ENCODE measurements at regions not wholly inside any gene's neighbourhood (a gene's known extent, or its start where the extent isn't known, plus 50 kb on each side); places are given as distances from the start of the nearest gene placed in this dataset.

GRCh38 chr12:30501718-30502117 is 194.0 kb downstream of the IPO8 start:
- H3K9me3 ChIP-seq (ENCODE audit: insufficient read depth, low read depth, low read length) = no peaks in the 10 kb centered on the region
- no peak overlapping the region for H3K9ac ChIP-seq (ENCODE audit: low read depth, low read length)

GRCh38 chr12:30500532-30500931 is 195.1 kb downstream of the IPO8 start:
- no peaks in the 10 kb centered on the region for H3K27me3 ChIP-seq (ENCODE audit: insufficient read depth, low read length)

More at GRCh38 chr12:30501718-30502117, 194.0 kb downstream of the IPO8 start:
- no peaks in the 10 kb centered on the region for H3K27me3 ChIP-seq (ENCODE audit: insufficient read depth, low read length)
- no peak overlapping the region for H3K4me3 ChIP-seq (ENCODE audit: low read length)
- no peak overlapping the region for H3K27ac ChIP-seq (ENCODE audit: low read length)
- no peaks in the 10 kb centered on the region for H3K4me1 ChIP-seq (ENCODE audit: insufficient read depth, low read length)
- no peaks in the 10 kb centered on the region for H3K36me3 ChIP-seq (ENCODE audit: insufficient read depth, low read depth, low read length)

GRCh38 chr12:30485230-30485890 is 210.3 kb downstream of the IPO8 start:
- H3K4me3 ChIP-seq (ENCODE audit: low read length) = no peak overlapping the region
- H3K9ac ChIP-seq (ENCODE audit: low read depth, low read length) = no peak overlapping the region
- no peaks in the 10 kb centered on the region for H3K9me3 ChIP-seq (ENCODE audit: insufficient read depth, low read depth, low read length)
- no peaks in the 10 kb centered on the region for H3K36me3 ChIP-seq (ENCODE audit: insufficient read depth, low read depth, low read length)
- H3K27ac ChIP-seq (ENCODE audit: low read length) = no peak overlapping the region
- H3K4me1 ChIP-seq (ENCODE audit: insufficient read depth, low read length) = no peaks in the 10 kb centered on the region
- H3K27me3 ChIP-seq (ENCODE audit: insufficient read depth, low read length) = no peaks in the 10 kb centered on the region

More at GRCh38 chr12:30500532-30500931, 195.1 kb downstream of the IPO8 start:
- Histone ChIP-seq H3K36me3 (ENCODE audit: insufficient read depth, low read depth, low read length) (no peaks in the 10 kb centered on the region), H3K9me3 (ENCODE audit: insufficient read depth, low read depth, low read length) (no peaks in the 10 kb centered on the region), H3K27ac (ENCODE audit: low read length) (no peak overlapping the region), H3K4me3 (ENCODE audit: low read length) (no peak overlapping the region), H3K9ac (ENCODE audit: low read depth, low read length) (no peak overlapping the region), H3K4me1 (ENCODE audit: insufficient read depth, low read length) (no peaks in the 10 kb centered on the region)

GRCh38 chr12:30484658-30485057 is 211.0 kb downstream of the IPO8 start:
- Histone ChIP-seq H3K27me3 (ENCODE audit: insufficient read depth, low read length) (no peaks in the 10 kb centered on the region), H3K36me3 (ENCODE audit: insufficient read depth, low read depth, low read length) (no peaks in the 10 kb centered on the region), H3K9ac (ENCODE audit: low read depth, low read length) (no peak overlapping the region), H3K27ac (ENCODE audit: low read length) (no peak overlapping the region), H3K4me1 (ENCODE audit: insufficient read depth, low read length) (no peaks in the 10 kb centered on the region), H3K9me3 (ENCODE audit: insufficient read depth, low read depth, low read length) (no peaks in the 10 kb centered on the region), H3K4me3 (ENCODE audit: low read length) (no peak overlapping the region)

- H3K4me1 ChIP-seq (ENCODE audit: insufficient read depth, low read length) = no peaks in the 10 kb centered on the region
- H3K27ac ChIP-seq (ENCODE audit: low read length) = no peak overlapping the region
- H3K9me3 ChIP-seq (ENCODE audit: insufficient read depth, low read depth, low read length) = no peaks in the 10 kb centered on the region
- H3K9ac ChIP-seq (ENCODE audit: low read depth, low read length) = no peak overlapping the region
- no peaks in the 10 kb centered on the region for H3K27me3 ChIP-seq (ENCODE audit: insufficient read depth, low read length)
- no peaks in the 10 kb centered on the region for H3K36me3 ChIP-seq (ENCODE audit: insufficient read depth, low read depth, low read length)
- no peak overlapping the region for H3K4me3 ChIP-seq (ENCODE audit: low read length)
Observed at GRCh38 chr12:30482650-30483049, 213.0 kb downstream of the IPO8 start.

GRCh38 chr12:30473274-30473673 is 222.4 kb downstream of the IPO8 start:
- no peaks in the 10 kb centered on the region for H3K27me3 ChIP-seq (ENCODE audit: insufficient read depth, low read length)
- H3K27ac ChIP-seq (ENCODE audit: low read length) = no peak overlapping the region
- no peaks in the 10 kb centered on the region for H3K4me1 ChIP-seq (ENCODE audit: insufficient read depth, low read length)
- no peak overlapping the region for H3K4me3 ChIP-seq (ENCODE audit: low read length)
- H3K9ac ChIP-seq (ENCODE audit: low read depth, low read length) = no peak overlapping the region
- peaks cover 8% of the 10 kb centered on the region; the same call in 1 of the 2 replicates for H3K9me3 ChIP-seq (ENCODE audit: insufficient read depth, low read depth, low read length)
- no peaks in the 10 kb centered on the region for H3K36me3 ChIP-seq (ENCODE audit: insufficient read depth, low read depth, low read length)

- H3K36me3 ChIP-seq (ENCODE audit: insufficient read depth, low read depth, low read length) = no peaks in the 10 kb centered on the region
- no peak overlapping the region for H3K9ac ChIP-seq (ENCODE audit: low read depth, low read length)
- H3K4me3 ChIP-seq (ENCODE audit: low read length) = no peak overlapping the region
- H3K27me3 ChIP-seq (ENCODE audit: insufficient read depth, low read length) = no peaks in the 10 kb centered on the region
- peaks cover 8% of the 10 kb centered on the region; the same call in 1 of the 2 replicates for H3K9me3 ChIP-seq (ENCODE audit: insufficient read depth, low read depth, low read length)
- no peak overlapping the region for H3K27ac ChIP-seq (ENCODE audit: low read length)
- H3K4me1 ChIP-seq (ENCODE audit: insufficient read depth, low read length) = no peaks in the 10 kb centered on the region
Observed at GRCh38 chr12:30466093-30466585, 229.5 kb downstream of the IPO8 start.

- no peak overlapping the region for H3K4me3 ChIP-seq (ENCODE audit: low read length)
- H3K36me3 ChIP-seq (ENCODE audit: insufficient read depth, low read depth, low read length) = no peaks in the 10 kb centered on the region
- H3K9me3 ChIP-seq (ENCODE audit: insufficient read depth, low read depth, low read length) = no peaks in the 10 kb centered on the region
- H3K27me3 ChIP-seq (ENCODE audit: insufficient read depth, low read length) = no peaks in the 10 kb centered on the region
- no peak overlapping the region for H3K27ac ChIP-seq (ENCODE audit: low read length)
- no peak overlapping the region for H3K9ac ChIP-seq (ENCODE audit: low read depth, low read length)
- no peaks in the 10 kb centered on the region for H3K4me1 ChIP-seq (ENCODE audit: insufficient read depth, low read length)
Observed at GRCh38 chr12:30463636-30464035, 232.0 kb downstream of the IPO8 start.

- no peak overlapping the region for H3K27ac ChIP-seq (ENCODE audit: low read length)
- no peaks in the 10 kb centered on the region for H3K36me3 ChIP-seq (ENCODE audit: insufficient read depth, low read depth, low read length)
- H3K4me1 ChIP-seq (ENCODE audit: insufficient read depth, low read length) = no peaks in the 10 kb centered on the region
- no peaks in the 10 kb centered on the region for H3K27me3 ChIP-seq (ENCODE audit: insufficient read depth, low read length)
- no peak overlapping the region for H3K4me3 ChIP-seq (ENCODE audit: low read length)
- H3K9me3 ChIP-seq (ENCODE audit: insufficient read depth, low read depth, low read length) = no peaks in the 10 kb centered on the region
- no peak overlapping the region for H3K9ac ChIP-seq (ENCODE audit: low read depth, low read length)
Observed at GRCh38 chr12:30462249-30462648, 233.4 kb downstream of the IPO8 start.

- Histone ChIP-seq H3K36me3 (ENCODE audit: insufficient read depth, low read depth, low read length) (no peaks in the 10 kb centered on the region), H3K9me3 (ENCODE audit: insufficient read depth, low read depth, low read length) (no peaks in the 10 kb centered on the region), H3K9ac (ENCODE audit: low read depth, low read length) (no peak overlapping the region), H3K27ac (ENCODE audit: low read length) (no peak overlapping the region), H3K4me3 (ENCODE audit: low read length) (no peak overlapping the region), H3K4me1 (ENCODE audit: insufficient read depth, low read length) (no peaks in the 10 kb centered on the region), H3K27me3 (ENCODE audit: insufficient read depth, low read length) (no peaks in the 10 kb centered on the region)
Observed at GRCh38 chr12:30461026-30461615, 234.5 kb downstream of the IPO8 start.

- no peaks in the 10 kb centered on the region for H3K9me3 ChIP-seq (ENCODE audit: insufficient read depth, low read depth, low read length)
- H3K4me3 ChIP-seq (ENCODE audit: low read length) = no peak overlapping the region
- H3K36me3 ChIP-seq (ENCODE audit: insufficient read depth, low read depth, low read length) = no peaks in the 10 kb centered on the region
- no peak overlapping the region for H3K9ac ChIP-seq (ENCODE audit: low read depth, low read length)
- H3K27me3 ChIP-seq (ENCODE audit: insufficient read depth, low read length) = no peaks in the 10 kb centered on the region
- H3K27ac ChIP-seq (ENCODE audit: low read length) = no peak overlapping the region
- no peaks in the 10 kb centered on the region for H3K4me1 ChIP-seq (ENCODE audit: insufficient read depth, low read length)
Observed at GRCh38 chr12:30458453-30458852, 237.2 kb downstream of the IPO8 start.

- no peaks in the 10 kb centered on the region for H3K4me1 ChIP-seq (ENCODE audit: insufficient read depth, low read length)
- H3K9ac ChIP-seq (ENCODE audit: low read depth, low read length) = no peak overlapping the region
- no peaks in the 10 kb centered on the region for H3K27me3 ChIP-seq (ENCODE audit: insufficient read depth, low read length)
- no peaks in the 10 kb centered on the region for H3K36me3 ChIP-seq (ENCODE audit: insufficient read depth, low read depth, low read length)
- no peaks in the 10 kb centered on the region for H3K9me3 ChIP-seq (ENCODE audit: insufficient read depth, low read depth, low read length)
- no peak overlapping the region for H3K27ac ChIP-seq (ENCODE audit: low read length)
- H3K4me3 ChIP-seq (ENCODE audit: low read length) = no peak overlapping the region
Observed at GRCh38 chr12:30457621-30458289, 237.9 kb downstream of the IPO8 start.
